ENCODE measurements at regions not wholly inside any gene's neighbourhood (a gene's known extent, or its start where the extent isn't known, plus 50 kb on each side); places are given as distances from the start of the nearest gene placed in this dataset.

GRCh38 chr17:77613218-77613617 is 345.3 kb upstream of the TNRC6C start:
- ChIA-PET CTCF (ENCODE audit: partially characterized antibody) (interaction anchor here (1.5 kb wide), 1 partner anchor 71 kb away, joined by 4 read pairs; no protein-coding TSS in a partner anchor), POLR2A (ENCODE audit: partially characterized antibody) (no interaction called here)
- Histone ChIP-seq H3K56ac (replicated peaks; ENCODE audit: insufficient read length, low read depth, low read length) (no peak overlapping the region), H4K20me1 (replicated peaks in 1 of 2; ENCODE audit: control insufficient read depth in 1 of 2, insufficient read depth in 2 of 2, low read length in 2 of 2) (no peaks in the 10 kb centered on the region), H4K91ac (replicated peaks; ENCODE audit: insufficient read length, low read length) (no peak overlapping the region), H2BK12ac (ENCODE audit: low read depth, low read length) (no peak overlapping the region), H3K36me3 (ENCODE audit: control insufficient read depth in 2 of 4, insufficient read depth in 4 of 4, low read length in 3 of 4) (no peaks in the 10 kb centered on the region), H2AK5ac (ENCODE audit: low read depth, low read length) (no peak overlapping the region), H3K14ac (ENCODE audit: insufficient read length) (no peak overlapping the region), H3K9ac (replicated peaks in 1 of 4; ENCODE audit: extremely low read depth in 1 of 4, low read depth in 3 of 4, low read length in 3 of 4) (no peak overlapping the region), H3K23ac (ENCODE audit: insufficient read length) (no peak overlapping the region), H2BK120ac (replicated peaks; ENCODE audit: low read depth, low read length) (no peak overlapping the region), H4K8ac (ENCODE audit: extremely low read depth, insufficient read depth, low read length) (no peak overlapping the region), H2AFZ (ENCODE audit: low read length) (no peak overlapping the region), H3K79me1 (ENCODE audit: low read depth, low read length) (no peaks in the 10 kb centered on the region), H3K9me3 (ENCODE audit: insufficient read depth in 2 of 2, low read depth in 1 of 2, low read length in 1 of 2) (0 out of 4 replicates have a peak, but pooled peaks cover 0 to 3% of the 10 kb centered on the region in 2 experiments), H3K27ac (ENCODE audit: low read depth, low read length) (no peak overlapping the region), H2BK20ac (ENCODE audit: low read length) (no peak overlapping the region), H3K4ac (replicated peaks; ENCODE audit: insufficient read length, low read depth, low read length) (no peak overlapping the region), H3K27me3 (replicated peaks in 1 of 4; ENCODE audit: control insufficient read depth in 3 of 4, extremely low read depth in 1 of 4, insufficient read depth in 3 of 4, low read length in 3 of 4) (no peaks in the 10 kb centered on the region), H4K5ac (ENCODE audit: insufficient read length, low read depth, low read length) (no peak overlapping the region), H2BK15ac (ENCODE audit: low read length) (no peak overlapping the region), H3K23me2 (ENCODE audit: low read depth, low read length) (no peaks in the 10 kb centered on the region), H3K4me1 (replicated peaks in 1 of 4; ENCODE audit: control insufficient read depth in 3 of 4, insufficient read depth in 4 of 4, low read length in 3 of 4) (peaks cover 2 to 6% (median 3%) of the 10 kb centered on the region in 4 experiments; a peak in 5 of 7 replicates), H3K18ac (ENCODE audit: extremely low read depth, low read length) (no peak overlapping the region), H2BK5ac (ENCODE audit: low read depth, low read length) (no peak overlapping the region), H3K79me2 (ENCODE audit: control insufficient read depth in 1 of 2, insufficient read depth in 2 of 2, low read length in 2 of 2) (no peaks in the 10 kb centered on the region), H3K4me3 (ENCODE audit: extremely low read depth in 1 of 4, insufficient read depth in 2 of 4, low read depth in 3 of 4, low read length in 4 of 4) (no peak overlapping the region), H3K4me2 (ENCODE audit: insufficient read depth in 1 of 2, low read depth in 2 of 2, low read length in 2 of 2) (no peak overlapping the region)
- WGBS, 2 experiments (ENCODE audit: extremely low coverage in 1 of 2, insufficient coverage in 1 of 2, insufficient read length in 1 of 2, insufficient replicate concordance in 2 of 2, low coverage in 1 of 2, low lambda C conversion rate in 2 of 2, missing lambda C conversion rate in 1 of 2) = 84% methylated on average over 7 of the region's 7 CpGs; no CpG with 5 or more reads in 1 of the 2 experiments
- FAIRE-seq (no peak), DNase-seq (ENCODE audit: low read depth in 1 of 2, low spot score in 2 of 2) (no peak)
- no peak for TF ChIP-seq YY1 (IDR thresholded peaks at IDR 0.05; ENCODE audit: low read depth, low read length)
- TF ChIP-seq CREB1 (IDR thresholded peaks at IDR 0.05) = no peak
- no peak for TF ChIP-seq NANOG (IDR thresholded peaks at IDR 0.05; ENCODE audit: insufficient read depth, low read depth, low read length, poor library complexity, severe bottlenecking)
- TF ChIP-seq JUN (IDR thresholded peaks at IDR 0.05; ENCODE audit: low read depth, low read length) = no peak
- TF ChIP-seq TEAD4 (IDR thresholded peaks at IDR 0.05; ENCODE audit: low read depth, low read length) = no peak
- TF ChIP-seq NRF1 (IDR thresholded peaks at IDR 0.05; ENCODE audit: low read depth, low read length) = no peak
- TF ChIP-seq RFX5 (IDR thresholded peaks at IDR 0.05; ENCODE audit: borderline replicate concordance, low read depth, low read length) = no peak
- no peak for TF ChIP-seq SP4 (IDR thresholded peaks at IDR 0.05; ENCODE audit: low read length)
- no peak for TF ChIP-seq ATF2 (IDR thresholded peaks at IDR 0.05; ENCODE audit: low read length)
- TF ChIP-seq USF2 (IDR thresholded peaks at IDR 0.05; ENCODE audit: low read length) = no peak
- TF ChIP-seq GTF2F1 (IDR thresholded peaks at IDR 0.05; ENCODE audit: borderline replicate concordance, low read depth, low read length) = no peak
- no peak for TF ChIP-seq ATF3 (IDR thresholded peaks at IDR 0.05; ENCODE audit: insufficient read depth, low read depth, low read length)
